ENCODE measurements at regions not wholly inside any gene's neighbourhood (a gene's known extent, or its start where the extent isn't known, plus 50 kb on each side); places are given as distances from the start of the nearest gene placed in this dataset.
"Not testable (repeated sequence)": the region's sequence is repeated elsewhere in the genome, so short reads cannot be mapped to it uniquely, and the experiment has no call there.

DNA sequence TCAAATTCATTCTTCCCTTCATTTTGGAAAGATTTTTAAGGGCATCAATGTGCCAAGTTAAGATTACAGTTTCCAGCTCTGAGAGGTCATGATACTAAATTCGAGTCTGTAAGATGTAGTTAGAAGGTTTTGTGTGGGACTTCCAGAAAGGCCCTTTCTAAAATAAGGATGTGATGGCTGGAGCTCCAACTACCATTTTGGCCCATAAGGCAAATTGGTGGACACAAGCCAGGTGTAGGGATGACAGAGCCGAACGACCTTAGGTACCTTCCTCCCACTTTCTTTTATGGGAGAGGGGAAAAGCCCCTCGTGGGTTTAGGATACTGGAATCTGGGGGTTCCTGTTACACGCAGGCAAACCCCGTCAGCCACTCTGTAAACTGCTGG is 54.3 kb upstream of the PTPDC1 start:
- Histone ChIP-seq H4K8ac (ENCODE audit: low read length) (peak overlapping the region; percentile 94), H3K23ac (ENCODE audit: low read length in 2 of 2) (no peak overlapping the region), H3K4me1 (ENCODE audit: control insufficient read depth, insufficient read depth, low read depth, low read length) (peaks cover 1% of the 10 kb centered on the region), H3K9me3 (ENCODE audit: control insufficient read depth, low read length) (no peaks in the 10 kb centered on the region), H2BK15ac (ENCODE audit: low read depth, poor library complexity, severe bottlenecking) (no peak overlapping the region), H3K79me1 (replicated peaks; ENCODE audit: low read length, poor library complexity, severe bottlenecking) (peaks cover 19% of the 10 kb centered on the region), H3K27me3 (ENCODE audit: control insufficient read depth in 1 of 2, insufficient read depth in 1 of 2, low read length in 2 of 2) (no peaks in the 10 kb centered on the region), H3K4ac (ENCODE audit: low read depth in 1 of 2, low read length in 2 of 2) (no peak overlapping the region), H2BK5ac (ENCODE audit: low read depth, low read length, poor library complexity, severe bottlenecking) (no peak overlapping the region), H2AK5ac (ENCODE audit: low read length, severe bottlenecking) (no peak overlapping the region), H3K18ac (ENCODE audit: low read depth in 1 of 2, low read length in 2 of 2) (peak overlapping the region; percentile 35 to 94), H3K4me3 (ENCODE audit: insufficient read depth in 1 of 2, low read depth in 1 of 2, low read length in 2 of 2) (peak overlapping the region; percentile 93), H3K27ac (ENCODE audit: low read length, poor library complexity, severe bottlenecking) (no peak overlapping the region), H2AFZ (ENCODE audit: low read depth, low read length) (peak overlapping the region; percentile 91), H3K9ac (ENCODE audit: low read length) (peak overlapping the region; percentile 93), H2BK12ac (ENCODE audit: low read length in 2 of 2) (no peak overlapping the region), H3K36me3 (ENCODE audit: control insufficient read depth in 1 of 2, insufficient read depth in 2 of 2, low read depth in 1 of 2, low read length in 2 of 2) (no peaks in the 10 kb centered on the region), H4K91ac (ENCODE audit: low read length) (no peak overlapping the region), H3K14ac (ENCODE audit: low read length in 2 of 2) (no peak overlapping the region), H3K4me2 (ENCODE audit: low read length, poor library complexity, severe bottlenecking) (peak overlapping the region; percentile 94), H2BK120ac (ENCODE audit: low read depth, low read length) (peak overlapping the region; percentile 42)
- WGBS: 25% methylated on average over 4 of the region's 6 CpGs
- no peak for DNase-seq

GRCh38 chr9:94026816-94027215 is 57.4 kb upstream of the PTPDC1 start:
- no peak overlapping the region for H3K18ac ChIP-seq (ENCODE audit: low read depth in 1 of 2, low read length in 2 of 2)
- no peaks in the 10 kb centered on the region for H3K9me3 ChIP-seq (ENCODE audit: control insufficient read depth, low read length)
- H2AFZ ChIP-seq (ENCODE audit: low read depth, low read length): no peak overlapping the region
- no peak overlapping the region for H3K4me3 ChIP-seq (ENCODE audit: insufficient read depth in 1 of 2, low read depth in 1 of 2, low read length in 2 of 2)
- H3K4me1 ChIP-seq (ENCODE audit: control insufficient read depth, insufficient read depth, low read depth, low read length): peaks cover 1% of the 10 kb centered on the region
- no peak overlapping the region for H2AK5ac ChIP-seq (ENCODE audit: low read length, severe bottlenecking)
- no peak overlapping the region for H2BK120ac ChIP-seq (ENCODE audit: low read depth, low read length)
- no peak overlapping the region for H3K27ac ChIP-seq (ENCODE audit: low read length, poor library complexity, severe bottlenecking)
- H2BK12ac ChIP-seq (ENCODE audit: low read length in 2 of 2): no peak overlapping the region
- H3K27me3 ChIP-seq (ENCODE audit: control insufficient read depth in 1 of 2, insufficient read depth in 1 of 2, low read length in 2 of 2): no peaks in the 10 kb centered on the region
- no peak overlapping the region for H3K4ac ChIP-seq (ENCODE audit: low read depth in 1 of 2, low read length in 2 of 2)
- no peaks in the 10 kb centered on the region for H3K36me3 ChIP-seq (ENCODE audit: control insufficient read depth in 1 of 2, insufficient read depth in 2 of 2, low read depth in 1 of 2, low read length in 2 of 2)
- H2BK5ac ChIP-seq (ENCODE audit: low read depth, low read length, poor library complexity, severe bottlenecking): no peak overlapping the region
- DNase-seq: no peak
- H4K8ac ChIP-seq (ENCODE audit: low read length): no peak overlapping the region
- H3K14ac ChIP-seq (ENCODE audit: low read length in 2 of 2): no peak overlapping the region
- H3K9ac ChIP-seq (ENCODE audit: low read length): no peak overlapping the region
- peaks cover 13% of the 10 kb centered on the region for H3K79me1 ChIP-seq (replicated peaks; ENCODE audit: low read length, poor library complexity, severe bottlenecking)
- H2BK15ac ChIP-seq (ENCODE audit: low read depth, poor library complexity, severe bottlenecking): no peak overlapping the region
- no peak overlapping the region for H4K91ac ChIP-seq (ENCODE audit: low read length)
- no peak overlapping the region for H3K23ac ChIP-seq (ENCODE audit: low read length in 2 of 2)
- H3K4me2 ChIP-seq (ENCODE audit: low read length, poor library complexity, severe bottlenecking): no peak overlapping the region

- H4K8ac ChIP-seq (ENCODE audit: low read length); H3K4me2 ChIP-seq (ENCODE audit: low read length, poor library complexity, severe bottlenecking); H2BK120ac ChIP-seq (ENCODE audit: low read depth, low read length); H2AK5ac ChIP-seq (ENCODE audit: low read length, severe bottlenecking); H3K18ac ChIP-seq (ENCODE audit: low read depth in 1 of 2, low read length in 2 of 2); H3K4me1 ChIP-seq (ENCODE audit: control insufficient read depth, insufficient read depth, low read depth, low read length); H4K91ac ChIP-seq (ENCODE audit: low read length); H2AFZ ChIP-seq (ENCODE audit: low read depth, low read length); H3K9ac ChIP-seq (ENCODE audit: low read length); H3K79me1 ChIP-seq (replicated peaks; ENCODE audit: low read length, poor library complexity, severe bottlenecking); H3K4me3 ChIP-seq (ENCODE audit: insufficient read depth in 1 of 2, low read depth in 1 of 2, low read length in 2 of 2); H3K36me3 ChIP-seq (ENCODE audit: control insufficient read depth in 1 of 2, insufficient read depth in 2 of 2, low read depth in 1 of 2, low read length in 2 of 2); H2BK15ac ChIP-seq (ENCODE audit: low read depth, poor library complexity, severe bottlenecking); H3K27ac ChIP-seq (ENCODE audit: low read length, poor library complexity, severe bottlenecking); H3K23ac ChIP-seq (ENCODE audit: low read length in 2 of 2); H2BK12ac ChIP-seq (ENCODE audit: low read length in 2 of 2); H3K9me3 ChIP-seq (ENCODE audit: control insufficient read depth, low read length); H2BK5ac ChIP-seq (ENCODE audit: low read depth, low read length, poor library complexity, severe bottlenecking); DNase-seq; H3K14ac ChIP-seq (ENCODE audit: low read length in 2 of 2); H3K4ac ChIP-seq (ENCODE audit: low read depth in 1 of 2, low read length in 2 of 2); H3K27me3 ChIP-seq (ENCODE audit: control insufficient read depth in 1 of 2, insufficient read depth in 1 of 2, low read length in 2 of 2): not testable (repeated sequence)
These were observed 61.8 kb upstream of the PTPDC1 start for GRCh38 chr9:94022476-94022875.

DNA sequence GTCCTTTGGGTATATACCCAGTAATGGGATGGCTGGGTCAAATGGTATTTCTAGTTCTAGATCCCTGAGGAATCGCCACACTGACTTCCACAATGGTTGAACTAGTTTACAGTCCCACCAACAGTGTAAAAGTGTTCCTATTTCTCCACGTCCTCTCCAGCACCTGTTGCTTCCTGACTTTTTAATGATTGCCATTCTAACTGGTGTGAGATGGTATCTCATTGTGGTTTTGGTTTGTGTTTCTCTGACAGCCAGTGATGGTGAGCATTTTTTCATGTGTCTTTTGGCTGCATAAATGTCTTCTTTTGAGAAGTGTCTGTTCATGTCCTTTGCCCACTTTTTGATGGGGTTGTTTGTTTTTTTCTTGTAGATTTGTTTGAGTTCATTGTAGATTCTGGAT is 63.4 kb upstream of the PTPDC1 start:
- H4K8ac ChIP-seq (ENCODE audit: low read length); H3K4me3 ChIP-seq (ENCODE audit: insufficient read depth in 1 of 2, low read depth in 1 of 2, low read length in 2 of 2); H2AK5ac ChIP-seq (ENCODE audit: low read length, severe bottlenecking); H3K79me1 ChIP-seq (replicated peaks; ENCODE audit: low read length, poor library complexity, severe bottlenecking); H3K18ac ChIP-seq (ENCODE audit: low read depth in 1 of 2, low read length in 2 of 2); H2AFZ ChIP-seq (ENCODE audit: low read depth, low read length); DNase-seq; H3K14ac ChIP-seq (ENCODE audit: low read length in 2 of 2); H3K4me1 ChIP-seq (ENCODE audit: control insufficient read depth, insufficient read depth, low read depth, low read length); H3K9ac ChIP-seq (ENCODE audit: low read length); H3K27me3 ChIP-seq (ENCODE audit: control insufficient read depth in 1 of 2, insufficient read depth in 1 of 2, low read length in 2 of 2); H3K4ac ChIP-seq (ENCODE audit: low read depth in 1 of 2, low read length in 2 of 2); H2BK5ac ChIP-seq (ENCODE audit: low read depth, low read length, poor library complexity, severe bottlenecking); H2BK120ac ChIP-seq (ENCODE audit: low read depth, low read length); H3K36me3 ChIP-seq (ENCODE audit: control insufficient read depth in 1 of 2, insufficient read depth in 2 of 2, low read depth in 1 of 2, low read length in 2 of 2); H2BK12ac ChIP-seq (ENCODE audit: low read length in 2 of 2); H3K23ac ChIP-seq (ENCODE audit: low read length in 2 of 2); H2BK15ac ChIP-seq (ENCODE audit: low read depth, poor library complexity, severe bottlenecking); H3K27ac ChIP-seq (ENCODE audit: low read length, poor library complexity, severe bottlenecking); H4K91ac ChIP-seq (ENCODE audit: low read length); H3K9me3 ChIP-seq (ENCODE audit: control insufficient read depth, low read length); H3K4me2 ChIP-seq (ENCODE audit: low read length, poor library complexity, severe bottlenecking): not testable (repeated sequence)
- no CpG with 5 or more reads among the region's 2 CpGs for WGBS

Data from mesenchymal stem cell (in vitro differentiated cells and primary cell).